ENCODE measurements at regions not wholly inside any gene's neighbourhood (a gene's known extent, or its start where the extent isn't known, plus 50 kb on each side); places are given as distances from the start of the nearest gene placed in this dataset.

DNA sequence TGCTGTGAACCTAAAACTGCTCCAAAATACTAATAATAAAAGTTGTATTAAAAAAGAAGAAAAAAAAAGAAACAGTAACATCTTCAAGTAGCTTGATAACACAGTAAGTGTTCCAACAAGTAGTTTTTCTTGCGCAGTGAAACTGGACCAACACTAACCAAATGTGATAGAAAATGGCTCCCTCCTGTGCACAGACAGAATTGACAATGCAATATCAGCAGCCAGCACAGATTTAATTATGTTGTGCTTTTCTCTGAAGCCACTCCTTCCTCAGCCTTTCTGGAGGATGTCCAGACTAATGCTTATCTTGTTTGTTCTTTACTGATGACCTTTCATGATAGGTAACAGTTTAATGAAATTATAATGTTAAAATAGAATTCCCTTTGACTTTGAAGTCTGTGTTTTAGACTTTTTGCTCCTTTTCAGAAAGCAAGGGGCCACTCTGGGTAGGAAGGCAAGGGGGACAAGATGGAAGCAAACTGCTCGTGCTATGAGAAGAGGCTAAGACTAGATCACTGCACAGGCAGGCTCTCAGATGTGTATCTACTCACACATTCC is 147.1 kb upstream of the RPL34 start:
- TF ChIP-seq EZH2phosphoT487 (conservative IDR thresholded peaks at IDR 0.05; ENCODE audit: low read length) (no peak), CTCF (IDR thresholded peaks at IDR 0.05; ENCODE audit: insufficient read depth, low read length, poor library complexity, severe bottlenecking) (no peak)

Measured in SU-DHL-6 (cell line).